ENCODE measurements at regions not wholly inside any gene's neighbourhood (a gene's known extent, or its start where the extent isn't known, plus 50 kb on each side); places are given as distances from the start of the nearest gene placed in this dataset.

- DNase-seq (ENCODE audit: low spot score) (no peak), ATAC-seq (ENCODE audit: low FRiP score) (no peak)
- no peak for TF ChIP-seq CTCF (IDR thresholded peaks at IDR 0.05)
Measured at GRCh38 chr1:24993871-24994580, 64.0 kb upstream of the RUNX3 start.

GRCh38 chr1:24992761-24993211, 62.7 kb upstream of the RUNX3 start:
- TF ChIP-seq CTCF (IDR thresholded peaks at IDR 0.05) = no peak
- no peak for ATAC-seq (ENCODE audit: low FRiP score)
- no peak for DNase-seq (ENCODE audit: low spot score)

GRCh38 chr1:24992124-24992760, 62.2 kb upstream of the RUNX3 start:
- TF ChIP-seq CTCF (IDR thresholded peaks at IDR 0.05) = no peak
- DNase-seq (ENCODE audit: low spot score) (no peak), ATAC-seq (ENCODE audit: low FRiP score) (no peak)

- TF ChIP-seq CTCF (IDR thresholded peaks at IDR 0.05) = no peak
- ATAC-seq (ENCODE audit: low FRiP score) (no peak), DNase-seq (ENCODE audit: low spot score) (no peak)
Measured at GRCh38 chr1:24991697-24992096, 61.6 kb upstream of the RUNX3 start.

- TF ChIP-seq CTCF (IDR thresholded peaks at IDR 0.05) = no peak
- ATAC-seq (ENCODE audit: low FRiP score) = no peak
- no peak for DNase-seq (ENCODE audit: low spot score)
Measured at GRCh38 chr1:24990779-24991641, 60.9 kb upstream of the RUNX3 start.

- TF ChIP-seq CTCF (IDR thresholded peaks at IDR 0.05) = no peak
- no peak for DNase-seq (ENCODE audit: low spot score)
Measured at GRCh38 chr1:24990136-24990535, 60.1 kb upstream of the RUNX3 start.

More at GRCh38 chr1:24990136-24990535, 60.1 kb upstream of the RUNX3 start:
- ATAC-seq (ENCODE audit: low FRiP score) = no peak

Measured in omental fat pad (tissue), 3 donors.